ENCODE measurements at regions not wholly inside any gene's neighbourhood (a gene's known extent, or its start where the extent isn't known, plus 50 kb on each side); places are given as distances from the start of the nearest gene placed in this dataset.

DNA sequence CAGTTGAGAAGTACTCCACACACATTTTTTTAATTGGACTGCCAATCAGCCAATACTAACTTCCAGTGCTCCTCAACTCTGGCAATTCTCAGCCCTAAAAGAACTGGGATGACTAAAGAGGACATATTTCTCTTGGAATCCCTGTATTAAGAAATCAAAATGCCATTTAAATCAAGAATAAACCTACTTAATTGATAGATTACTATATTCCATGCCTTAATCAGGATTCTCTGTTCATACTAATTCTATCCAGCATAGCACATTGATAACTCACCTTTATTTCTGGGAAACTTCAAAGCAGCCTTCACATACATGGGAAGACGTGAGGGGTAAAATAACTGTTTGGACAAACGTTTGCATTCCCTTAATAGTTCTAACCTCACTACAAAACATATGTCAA is 93.0 kb upstream of the DKK2 start:
- no peak for ATAC-seq
- no peak overlapping the region for H3K9ac ChIP-seq (ENCODE audit: control insufficient read depth, insufficient read depth, low read length)
- CTCF ChIA-PET = no interaction called here
- no peaks in the 10 kb centered on the region for H3K27me3 ChIP-seq (replicated peaks in 1 of 2; ENCODE audit: control insufficient read depth in 2 of 2, insufficient read depth in 2 of 2, low read length in 1 of 2)
- no peaks in the 10 kb centered on the region for H3K9me3 ChIP-seq (replicated peaks; ENCODE audit: control insufficient read depth, insufficient read depth, low read length)
- RAD21 ChIA-PET (ENCODE audit: unreplicated experiment) = no interaction called here
- FAIRE-seq = no peak
- WGBS (ENCODE audit: insufficient coverage, insufficient replicate concordance, low lambda C conversion rate, missing lambda C conversion rate) = 6% methylated on average over 2 of the region's 2 CpGs
- BruUV-seq (replicated peaks) = no TSS peak
- H3K4me2 ChIP-seq (ENCODE audit: control insufficient read depth, insufficient read depth) = no peak overlapping the region
- H3K27ac ChIP-seq (ENCODE audit: control insufficient read depth, insufficient read depth) = no peak overlapping the region
- H3K4me3 ChIP-seq = no peak overlapping the region
- H4K20me1 ChIP-seq (ENCODE audit: control insufficient read depth, insufficient read depth) = no peaks in the 10 kb centered on the region
- H3K4me1 ChIP-seq (ENCODE audit: control insufficient read depth, insufficient read depth, low read length) = no peaks in the 10 kb centered on the region
- POLR2A ChIA-PET = no interaction called here
- no peak for DNase-seq (ENCODE audit: low read depth, low spot score)
- no peaks in the 10 kb centered on the region for H3K36me3 ChIP-seq (ENCODE audit: control insufficient read depth in 2 of 2, insufficient read depth in 2 of 2, low read length in 1 of 2)
- no peaks in the 10 kb centered on the region for H3K79me2 ChIP-seq (ENCODE audit: control insufficient read depth, insufficient read depth, low read length)
- in situ Hi-C loops (cut with MboI) = no loop called here
- intact Hi-C loops (cut with micrococcal nuclease; ENCODE audit: unreplicated experiment) = no loop called here
- TF ChIP-seq HDAC2 (IDR thresholded peaks at IDR 0.05) (no peak), POLR2A (IDR thresholded peaks at IDR 0.05; ENCODE audit: low read depth, low read length) (no peak), KAT2A (conservative IDR thresholded peaks at IDR 0.05; ENCODE audit: control insufficient read depth, low read depth, low read length) (no peak), SIX5 (IDR thresholded peaks at IDR 0.05; ENCODE audit: low read depth, low read length, severe bottlenecking) (no peak), ZBED1 (IDR thresholded peaks at IDR 0.05; ENCODE audit: borderline replicate concordance) (no peak), TCF12 (IDR thresholded peaks at IDR 0.05; ENCODE audit: low read depth, low read length) (no peak), CREB1 (IDR thresholded peaks at IDR 0.05; ENCODE audit: low read depth) (no peak), SPI1 (IDR thresholded peaks at IDR 0.05; ENCODE audit: borderline replicate concordance, insufficient read depth, low read depth, low read length) (no peak), SMAD1 (IDR thresholded peaks at IDR 0.05; ENCODE audit: low read depth, partially characterized antibody) (no peak), SMC3 (IDR thresholded peaks at IDR 0.05; ENCODE audit: borderline replicate concordance, low read length) (no peak), TCF3 (IDR thresholded peaks at IDR 0.05; ENCODE audit: borderline replicate concordance, insufficient read depth, low read depth, low read length) (no peak), BACH1 (IDR thresholded peaks at IDR 0.05; ENCODE audit: borderline replicate concordance) (no peak), MYC (IDR thresholded peaks at IDR 0.05; ENCODE audit: insufficient read depth, insufficient read length, insufficient replicate concordance, low read length, severe bottlenecking) (no peak), MTA3 (IDR thresholded peaks at IDR 0.05; ENCODE audit: borderline replicate concordance, low read length) (no peak), PML (IDR thresholded peaks at IDR 0.05; ENCODE audit: low read length) (no peak), SP1 (IDR thresholded peaks at IDR 0.05; ENCODE audit: low read depth, low read length) (no peak), TAF1 (IDR thresholded peaks at IDR 0.05; ENCODE audit: borderline replicate concordance, low read depth, low read length) (no peak)
- TF ChIP-seq, protein P1, sequence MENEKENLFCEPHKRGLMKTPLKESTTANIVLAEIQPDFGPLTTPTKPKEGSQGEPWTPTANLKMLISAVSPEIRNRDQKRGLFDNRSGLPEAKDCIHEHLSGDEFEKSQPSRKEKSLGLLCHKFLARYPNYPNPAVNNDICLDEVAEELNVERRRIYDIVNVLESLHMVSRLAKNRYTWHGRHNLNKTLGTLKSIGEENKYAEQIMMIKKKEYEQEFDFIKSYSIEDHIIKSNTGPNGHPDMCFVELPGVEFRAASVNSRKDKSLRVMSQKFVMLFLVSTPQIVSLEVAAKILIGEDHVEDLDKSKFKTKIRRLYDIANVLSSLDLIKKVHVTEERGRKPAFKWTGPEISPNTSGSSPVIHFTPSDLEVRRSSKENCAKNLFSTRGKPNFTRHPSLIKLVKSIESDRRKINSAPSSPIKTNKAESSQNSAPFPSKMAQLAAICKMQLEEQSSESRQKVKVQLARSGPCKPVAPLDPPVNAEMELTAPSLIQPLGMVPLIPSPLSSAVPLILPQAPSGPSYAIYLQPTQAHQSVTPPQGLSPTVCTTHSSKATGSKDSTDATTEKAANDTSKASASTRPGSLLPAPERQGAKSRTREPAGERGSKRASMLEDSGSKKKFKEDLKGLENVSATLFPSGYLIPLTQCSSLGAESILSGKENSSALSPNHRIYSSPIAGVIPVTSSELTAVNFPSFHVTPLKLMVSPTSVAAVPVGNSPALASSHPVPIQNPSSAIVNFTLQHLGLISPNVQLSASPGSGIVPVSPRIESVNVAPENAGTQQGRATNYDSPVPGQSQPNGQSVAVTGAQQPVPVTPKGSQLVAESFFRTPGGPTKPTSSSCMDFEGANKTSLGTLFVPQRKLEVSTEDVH (IDR thresholded peaks at IDR 0.05; ENCODE audit: low read depth, partially characterized antibody) = no peak
- SMC1A ChIA-PET (ENCODE audit: uncharacterized antibody, unreplicated experiment) = no interaction called here
- no peak overlapping the region for H2AFZ ChIP-seq (ENCODE audit: control insufficient read depth, low read depth, low read length)
